Activated T-cell treated with anti-CD3 and anti-CD28 coated beads, Interleukin-2, amount 50 U/mL, for 4 hours (primary cell): ENCODE measurements at regions not wholly inside any gene's neighbourhood (a gene's known extent, or its start where the extent isn't known, plus 50 kb on each side); places are given as distances from the start of the nearest gene placed in this dataset.

Experiments used
- ATAC-seq, 2 donors: fragments of 200-7000 bp; cut with Tn5 transposase; one replicate each; pipeline ENCODE4 v1.10.0; 2021
- DNase-seq: peaks from one replicate; pipeline ENCODE4 v3.0.0-alpha.2; 2020
- H3K27me3 Mint-ChIP-seq: one replicate; pipeline ENCODE4 v1.8.0; 2021; ENCODE audit warnings: low read depth, mixed read lengths
- H3K36me3 Mint-ChIP-seq: one replicate; pipeline ENCODE4 v1.8.0; 2022; ENCODE audit warnings: mixed read lengths; ENCODE audit not compliant: insufficient read depth
- H3K4me1 Mint-ChIP-seq: one replicate; pipeline ENCODE4 v1.8.0; 2021; ENCODE audit warnings: low read depth, mixed read lengths
- H3K4me3 Mint-ChIP-seq: one replicate; pipeline ENCODE4 v1.8.0; 2021; ENCODE audit warnings: mild to moderate bottlenecking, moderate library complexity, mixed read lengths
- H3K9me3 Mint-ChIP-seq: one replicate; pipeline ENCODE4 v1.8.0; 2021; ENCODE audit warnings: mixed read lengths

GRCh38 chr5:156182174-156182967 is 144.6 kb upstream of the SGCD start:
- Mint-ChIP-seq H3K4me3 (no peak overlapping the region), H3K4me1 (no peaks in the 10 kb centered on the region)

GRCh38 chr5:156186760-156187159 is 140.2 kb upstream of the SGCD start:
- H3K36me3 Mint-ChIP-seq = no peaks in the 10 kb centered on the region
- no peak overlapping the region for H3K4me3 Mint-ChIP-seq
- H3K4me1 Mint-ChIP-seq = no peaks in the 10 kb centered on the region
- no peaks in the 10 kb centered on the region for H3K27me3 Mint-ChIP-seq
- no peaks in the 10 kb centered on the region for H3K9me3 Mint-ChIP-seq
- DNase-seq (no peak), ATAC-seq (no peak)

More at GRCh38 chr5:156182174-156182967, 144.6 kb upstream of the SGCD start:
- Mint-ChIP-seq H3K9me3 (no peaks in the 10 kb centered on the region), H3K36me3 (no peaks in the 10 kb centered on the region), H3K27me3 (no peaks in the 10 kb centered on the region)
- ATAC-seq (no peak), DNase-seq (no peak)

GRCh38 chr5:156188016-156188415 is 138.9 kb upstream of the SGCD start:
- no peaks in the 10 kb centered on the region for H3K27me3 Mint-ChIP-seq
- DNase-seq (no peak), ATAC-seq (no peak)
- no peaks in the 10 kb centered on the region for H3K9me3 Mint-ChIP-seq
- H3K4me3 Mint-ChIP-seq = no peak overlapping the region
- H3K4me1 Mint-ChIP-seq = no peaks in the 10 kb centered on the region
- H3K36me3 Mint-ChIP-seq = no peaks in the 10 kb centered on the region

DNA sequence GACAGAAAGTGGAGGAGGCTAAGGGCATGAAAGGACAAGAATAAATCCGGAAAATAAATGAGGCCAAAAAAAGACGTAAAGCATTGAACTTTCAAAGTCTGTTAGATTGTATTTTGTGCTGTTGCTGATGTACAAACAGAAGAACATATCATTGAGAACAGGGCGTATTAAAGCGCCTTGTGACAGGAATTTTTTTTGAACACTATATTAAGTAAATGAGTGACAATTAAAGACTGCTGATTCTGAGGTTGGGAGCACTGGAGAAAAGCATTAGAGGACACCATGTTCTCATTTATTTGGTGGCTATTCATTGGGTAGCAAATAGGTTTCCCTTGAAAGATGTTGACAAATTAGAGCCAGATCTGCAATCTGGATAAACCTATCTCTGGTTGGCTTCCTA is 137.3 kb upstream of the SGCD start:
- no peaks in the 10 kb centered on the region for H3K27me3 Mint-ChIP-seq
- H3K4me1 Mint-ChIP-seq = no peaks in the 10 kb centered on the region
- H3K9me3 Mint-ChIP-seq = no peaks in the 10 kb centered on the region
- no peak overlapping the region for H3K4me3 Mint-ChIP-seq
- H3K36me3 Mint-ChIP-seq = no peaks in the 10 kb centered on the region
- DNase-seq (no peak), ATAC-seq (no peak)

- DNase-seq (no peak), ATAC-seq (no peak)
- no peak overlapping the region for H3K4me3 Mint-ChIP-seq
- H3K4me1 Mint-ChIP-seq = no peaks in the 10 kb centered on the region
- H3K36me3 Mint-ChIP-seq = no peaks in the 10 kb centered on the region
- no peaks in the 10 kb centered on the region for H3K9me3 Mint-ChIP-seq
- no peaks in the 10 kb centered on the region for H3K27me3 Mint-ChIP-seq
Measured at GRCh38 chr5:156191547-156191946, 135.4 kb upstream of the SGCD start.

GRCh38 chr5:156197042-156197635 is 129.8 kb upstream of the SGCD start:
- no peaks in the 10 kb centered on the region for H3K9me3 Mint-ChIP-seq

GRCh38 chr5:156199045-156199444 is 127.9 kb upstream of the SGCD start:
- H3K36me3 Mint-ChIP-seq = no peaks in the 10 kb centered on the region
- H3K4me3 Mint-ChIP-seq = no peak overlapping the region
- no peak for ATAC-seq
- H3K27me3 Mint-ChIP-seq = no peaks in the 10 kb centered on the region
- no peak for DNase-seq
- H3K9me3 Mint-ChIP-seq = no peaks in the 10 kb centered on the region
- no peaks in the 10 kb centered on the region for H3K4me1 Mint-ChIP-seq

More at GRCh38 chr5:156197042-156197635, 129.8 kb upstream of the SGCD start:
- no peaks in the 10 kb centered on the region for H3K36me3 Mint-ChIP-seq
- H3K4me1 Mint-ChIP-seq = no peaks in the 10 kb centered on the region
- H3K4me3 Mint-ChIP-seq = no peak overlapping the region
- DNase-seq = no peak
- ATAC-seq = no peak
- no peaks in the 10 kb centered on the region for H3K27me3 Mint-ChIP-seq

DNA sequence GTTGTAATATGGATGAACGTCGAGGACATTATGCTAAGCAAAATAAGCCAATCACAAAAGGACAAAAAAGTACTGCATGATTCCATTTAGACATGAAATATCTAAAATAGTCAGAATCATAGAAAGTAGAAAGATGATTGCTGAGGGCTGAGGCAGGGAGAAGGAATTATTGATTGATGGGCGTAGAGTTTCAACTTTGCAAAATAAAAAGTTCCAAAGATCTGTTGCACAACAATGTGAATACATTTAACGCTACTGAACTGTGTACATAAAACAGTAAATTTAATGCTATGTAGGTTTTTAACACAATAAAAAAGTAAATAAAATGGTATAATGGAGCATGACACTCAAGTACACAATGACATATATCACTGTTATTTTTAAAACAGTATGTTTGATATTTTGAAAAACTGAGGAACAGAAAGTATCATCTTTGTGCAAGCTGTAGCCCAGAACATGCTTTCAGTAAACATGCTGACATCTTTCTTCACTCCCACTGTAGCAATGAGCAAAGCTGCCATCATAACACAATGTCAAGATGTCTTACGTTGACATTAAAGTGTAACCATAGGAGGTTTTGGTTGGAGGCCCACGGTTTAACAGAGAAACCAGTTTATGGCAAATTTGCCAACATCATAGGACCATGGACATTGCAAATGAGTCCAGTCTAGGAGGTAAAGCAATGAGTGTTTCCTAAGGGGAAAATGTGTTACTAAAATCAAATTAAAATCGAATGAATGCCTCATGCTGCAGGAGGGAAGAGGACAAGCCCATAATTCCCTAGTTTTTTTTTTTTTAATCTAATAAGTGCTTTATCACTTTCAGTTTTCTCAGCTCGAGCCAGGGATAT is 125.8 kb upstream of the SGCD start:
- Mint-ChIP-seq H3K36me3 (no peaks in the 10 kb centered on the region), H3K4me3 (no peak overlapping the region), H3K9me3 (no peaks in the 10 kb centered on the region), H3K27me3 (no peaks in the 10 kb centered on the region), H3K4me1 (no peaks in the 10 kb centered on the region)
- DNase-seq (no peak), ATAC-seq (no peak)

- Mint-ChIP-seq H3K4me3 (no peak overlapping the region), H3K9me3 (no peaks in the 10 kb centered on the region), H3K4me1 (no peaks in the 10 kb centered on the region), H3K36me3 (no peaks in the 10 kb centered on the region), H3K27me3 (no peaks in the 10 kb centered on the region)
- no peak for ATAC-seq
- DNase-seq = no peak
Measured at GRCh38 chr5:156201788-156202403, 125.1 kb upstream of the SGCD start.

DNA sequence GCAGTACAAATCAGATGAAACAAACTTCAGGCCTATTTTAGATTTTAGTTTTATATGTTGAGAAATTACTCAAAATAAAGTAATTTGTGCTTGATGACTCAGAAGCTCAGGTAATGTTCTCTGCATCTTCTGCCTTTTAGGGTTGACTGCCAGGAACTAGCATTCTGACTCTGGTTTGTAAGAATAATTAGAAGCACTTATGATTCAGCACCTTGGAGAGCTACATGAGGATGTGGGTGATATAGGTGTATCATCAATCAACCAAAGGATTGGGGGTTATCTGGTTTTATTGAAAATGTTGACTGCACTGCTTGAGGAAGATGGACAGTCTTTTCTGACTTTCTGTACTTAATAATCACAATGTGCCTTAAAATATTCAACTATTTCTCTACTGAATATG is 118.7 kb upstream of the SGCD start:
- Mint-ChIP-seq H3K27me3 (no peaks in the 10 kb centered on the region), H3K4me1 (no peaks in the 10 kb centered on the region), H3K36me3 (no peaks in the 10 kb centered on the region), H3K9me3 (peaks cover 5% of the 10 kb centered on the region), H3K4me3 (no peak overlapping the region)
- ATAC-seq (no peak), DNase-seq (no peak)

- Mint-ChIP-seq H3K9me3 (peaks cover 6% of the 10 kb centered on the region), H3K27me3 (no peaks in the 10 kb centered on the region), H3K4me3 (no peak overlapping the region), H3K36me3 (no peaks in the 10 kb centered on the region), H3K4me1 (no peaks in the 10 kb centered on the region)
- ATAC-seq = no peak
- no peak for DNase-seq
Measured at GRCh38 chr5:156218367-156219158, 108.4 kb upstream of the SGCD start.

- H3K4me1 Mint-ChIP-seq = no peaks in the 10 kb centered on the region
- ATAC-seq = no peak
- H3K36me3 Mint-ChIP-seq = no peaks in the 10 kb centered on the region
- DNase-seq = no peak
- H3K4me3 Mint-ChIP-seq = no peak overlapping the region
- H3K27me3 Mint-ChIP-seq = no peaks in the 10 kb centered on the region
- peaks cover 6% of the 10 kb centered on the region for H3K9me3 Mint-ChIP-seq
Measured at GRCh38 chr5:156219483-156220005, 107.4 kb upstream of the SGCD start.

DNA sequence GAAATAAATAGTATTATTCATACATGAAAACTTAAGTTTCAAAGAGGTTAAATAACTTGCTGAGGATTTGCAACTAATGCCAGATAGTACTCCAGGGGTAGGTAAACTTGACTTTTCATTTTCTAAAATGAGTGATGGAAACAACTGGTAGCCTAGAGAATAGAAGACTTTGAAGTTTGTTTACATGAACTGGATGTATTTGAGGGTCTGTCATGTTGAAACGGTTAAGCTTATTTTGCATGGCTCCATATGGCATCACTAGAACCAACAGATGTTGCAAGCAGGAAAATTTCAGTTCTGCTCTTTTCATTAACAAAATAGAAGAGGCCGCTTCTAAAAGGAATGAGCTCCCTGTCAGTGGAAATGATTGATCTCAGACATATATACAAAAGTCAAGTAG is 105.1 kb upstream of the SGCD start:
- no peaks in the 10 kb centered on the region for H3K9me3 Mint-ChIP-seq
- H3K27me3 Mint-ChIP-seq = no peaks in the 10 kb centered on the region
- H3K4me3 Mint-ChIP-seq = no peak overlapping the region

More for the DNA sequence above, 105.1 kb upstream of the SGCD start:
- H3K36me3 Mint-ChIP-seq = no peaks in the 10 kb centered on the region
- DNase-seq (no peak), ATAC-seq (no peak)
- H3K4me1 Mint-ChIP-seq = no peaks in the 10 kb centered on the region
